Activated T-helper 17 cell treated with anti-CD3 and anti-CD28 coated beads, Interleukin-2, amount 50 U/mL, for 72 hours (primary cell): ENCODE measurements at regions not wholly inside any gene's neighbourhood (a gene's known extent, or its start where the extent isn't known, plus 50 kb on each side); places are given as distances from the start of the nearest gene placed in this dataset.

ENCODE experiments used
- ATAC-seq: fragments of 150-1000 bp; cut with Tn5 transposase; replicated peaks from 2 replicates; pipeline ENCODE4 v1.10.0; 2021; ENCODE audit warnings: mild to moderate bottlenecking, moderate library complexity
- H3K27ac Mint-ChIP-seq: one replicate; pipeline ENCODE4 v1.8.0; 2022; ENCODE audit warnings: mixed read lengths
- H3K27me3 Mint-ChIP-seq: one replicate; pipeline ENCODE4 v1.8.0; 2022; ENCODE audit warnings: mixed read lengths
- H3K36me3 Mint-ChIP-seq: one replicate; pipeline ENCODE4 v1.8.0; 2022; ENCODE audit warnings: low read depth, mild to moderate bottlenecking, mixed read lengths
- H3K4me1 Mint-ChIP-seq: one replicate; pipeline ENCODE4 v1.8.0; 2022; ENCODE audit warnings: mixed read lengths
- H3K4me3 Mint-ChIP-seq: one replicate; pipeline ENCODE4 v1.8.0; 2022; ENCODE audit warnings: mild to moderate bottlenecking, mixed read lengths
- H3K9me3 Mint-ChIP-seq: one replicate; pipeline ENCODE4 v1.8.0; 2022; ENCODE audit warnings: mixed read lengths

- H3K36me3 Mint-ChIP-seq, result no peaks in the 10 kb centered on the region
- no peak overlapping the region for H3K27ac Mint-ChIP-seq
- H3K9me3 Mint-ChIP-seq, result no peaks in the 10 kb centered on the region
- peaks cover 11% of the 10 kb centered on the region for H3K4me1 Mint-ChIP-seq
- H3K27me3 Mint-ChIP-seq, result peaks cover 11% of the 10 kb centered on the region
- no peak overlapping the region for H3K4me3 Mint-ChIP-seq
- no peak for ATAC-seq
Measured at GRCh38 chr3:128569756-128570155, 76.8 kb upstream of the GATA2 start.

- no peaks in the 10 kb centered on the region for H3K36me3 Mint-ChIP-seq
- H3K4me1 Mint-ChIP-seq, result peaks cover 10% of the 10 kb centered on the region
- H3K9me3 Mint-ChIP-seq, result no peaks in the 10 kb centered on the region
- H3K4me3 Mint-ChIP-seq, result no peak overlapping the region
- no peak overlapping the region for H3K27ac Mint-ChIP-seq
- peaks cover 10% of the 10 kb centered on the region for H3K27me3 Mint-ChIP-seq
- ATAC-seq, result no peak
Measured at GRCh38 chr3:128568602-128569490, 75.8 kb upstream of the GATA2 start.

GRCh38 chr3:128567705-128568356 is 74.8 kb upstream of the GATA2 start:
- H3K4me1 Mint-ChIP-seq, result no peaks in the 10 kb centered on the region
- no peaks in the 10 kb centered on the region for H3K36me3 Mint-ChIP-seq
- ATAC-seq, result no peak
- H3K27me3 Mint-ChIP-seq, result peaks cover 10% of the 10 kb centered on the region
- no peak overlapping the region for H3K27ac Mint-ChIP-seq
- no peaks in the 10 kb centered on the region for H3K9me3 Mint-ChIP-seq
- H3K4me3 Mint-ChIP-seq, result no peak overlapping the region

GRCh38 chr3:128567141-128567540 is 74.1 kb upstream of the GATA2 start:
- H3K27ac Mint-ChIP-seq, result no peak overlapping the region
- H3K4me3 Mint-ChIP-seq, result no peak overlapping the region
- H3K36me3 Mint-ChIP-seq, result no peaks in the 10 kb centered on the region
- H3K9me3 Mint-ChIP-seq, result no peaks in the 10 kb centered on the region
- ATAC-seq, result no peak
- peaks cover 15% of the 10 kb centered on the region for H3K27me3 Mint-ChIP-seq
- H3K4me1 Mint-ChIP-seq, result no peaks in the 10 kb centered on the region

- no peak for ATAC-seq
- no peaks in the 10 kb centered on the region for H3K9me3 Mint-ChIP-seq
- peaks cover 4% of the 10 kb centered on the region for H3K4me1 Mint-ChIP-seq
- H3K27ac Mint-ChIP-seq, result no peak overlapping the region
- no peak overlapping the region for H3K4me3 Mint-ChIP-seq
- H3K27me3 Mint-ChIP-seq, result peaks cover 15% of the 10 kb centered on the region
- no peaks in the 10 kb centered on the region for H3K36me3 Mint-ChIP-seq
Measured at GRCh38 chr3:128563439-128563838, 70.4 kb upstream of the GATA2 start.

GRCh38 chr3:128561504-128561903 is 68.5 kb upstream of the GATA2 start:
- Mint-ChIP-seq H3K27ac (no peak overlapping the region), H3K4me1 (peaks cover 4% of the 10 kb centered on the region), H3K27me3 (peaks cover 21% of the 10 kb centered on the region), H3K4me3 (no peak overlapping the region), H3K36me3 (no peaks in the 10 kb centered on the region), H3K9me3 (no peaks in the 10 kb centered on the region)
- no peak for ATAC-seq

- no peak overlapping the region for H3K4me3 Mint-ChIP-seq
- peaks cover 23% of the 10 kb centered on the region for H3K27me3 Mint-ChIP-seq
- no peak for ATAC-seq
- no peaks in the 10 kb centered on the region for H3K9me3 Mint-ChIP-seq
- H3K4me1 Mint-ChIP-seq, result peaks cover 4% of the 10 kb centered on the region
- no peak overlapping the region for H3K27ac Mint-ChIP-seq
- no peaks in the 10 kb centered on the region for H3K36me3 Mint-ChIP-seq
Measured at GRCh38 chr3:128560768-128561167, 67.8 kb upstream of the GATA2 start.

GRCh38 chr3:128559486-128560225 is 66.7 kb upstream of the GATA2 start:
- H3K27me3 Mint-ChIP-seq, result peaks cover 25% of the 10 kb centered on the region
- ATAC-seq, result peak; percentile 67
- no peaks in the 10 kb centered on the region for H3K9me3 Mint-ChIP-seq
- H3K27ac Mint-ChIP-seq, result no peak overlapping the region
- H3K36me3 Mint-ChIP-seq, result no peaks in the 10 kb centered on the region
- no peak overlapping the region for H3K4me3 Mint-ChIP-seq
- H3K4me1 Mint-ChIP-seq, result peaks cover 4% of the 10 kb centered on the region

- no peaks in the 10 kb centered on the region for H3K9me3 Mint-ChIP-seq
- H3K27ac Mint-ChIP-seq, result no peak overlapping the region
- no peak for ATAC-seq
- H3K36me3 Mint-ChIP-seq, result no peaks in the 10 kb centered on the region
- peaks cover 37% of the 10 kb centered on the region for H3K27me3 Mint-ChIP-seq
- H3K4me1 Mint-ChIP-seq, result peaks cover 4% of the 10 kb centered on the region
- no peak overlapping the region for H3K4me3 Mint-ChIP-seq
Measured at GRCh38 chr3:128557531-128558280, 64.7 kb upstream of the GATA2 start.

GRCh38 chr3:128556907-128557306 is 63.9 kb upstream of the GATA2 start:
- no peak for ATAC-seq
- Mint-ChIP-seq H3K4me3 (no peak overlapping the region), H3K27me3 (peaks cover 37% of the 10 kb centered on the region), H3K27ac (no peak overlapping the region), H3K4me1 (peaks cover 4% of the 10 kb centered on the region), H3K36me3 (no peaks in the 10 kb centered on the region), H3K9me3 (no peaks in the 10 kb centered on the region)

GRCh38 chr3:128556384-128556783 is 63.4 kb upstream of the GATA2 start:
- no peaks in the 10 kb centered on the region for H3K9me3 Mint-ChIP-seq
- no peak for ATAC-seq
- no peak overlapping the region for H3K4me3 Mint-ChIP-seq
- no peak overlapping the region for H3K27ac Mint-ChIP-seq
- H3K36me3 Mint-ChIP-seq, result no peaks in the 10 kb centered on the region
- H3K27me3 Mint-ChIP-seq, result peaks cover 39% of the 10 kb centered on the region
- H3K4me1 Mint-ChIP-seq, result peaks cover 4% of the 10 kb centered on the region

GRCh38 chr3:128555841-128556240 is 62.8 kb upstream of the GATA2 start:
- Mint-ChIP-seq H3K4me3 (no peak overlapping the region), H3K27ac (no peak overlapping the region), H3K36me3 (no peaks in the 10 kb centered on the region), H3K4me1 (peaks cover 4% of the 10 kb centered on the region), H3K9me3 (no peaks in the 10 kb centered on the region), H3K27me3 (peaks cover 43% of the 10 kb centered on the region)
- no peak for ATAC-seq

- no peak overlapping the region for H3K4me3 Mint-ChIP-seq
Measured at GRCh38 chr3:128555098-128555825, 62.3 kb upstream of the GATA2 start.

More at GRCh38 chr3:128555098-128555825, 62.3 kb upstream of the GATA2 start:
- H3K27ac Mint-ChIP-seq, result no peak overlapping the region
- no peaks in the 10 kb centered on the region for H3K9me3 Mint-ChIP-seq
- peak; percentile 17 for ATAC-seq
- H3K36me3 Mint-ChIP-seq, result no peaks in the 10 kb centered on the region
- peaks cover 45% of the 10 kb centered on the region for H3K27me3 Mint-ChIP-seq
- H3K4me1 Mint-ChIP-seq, result peaks cover 4% of the 10 kb centered on the region
